Kidney tubule cell (primary cell): ENCODE measurements at regions not wholly inside any gene's neighbourhood (a gene's known extent, or its start where the extent isn't known, plus 50 kb on each side); places are given as distances from the start of the nearest gene placed in this dataset.

ENCODE experiments used
- DNase-seq: peaks from one replicate; pipeline ENCODE4 v3.0.0-alpha.2; 2018; ENCODE audit warnings: low spot score

DNA sequence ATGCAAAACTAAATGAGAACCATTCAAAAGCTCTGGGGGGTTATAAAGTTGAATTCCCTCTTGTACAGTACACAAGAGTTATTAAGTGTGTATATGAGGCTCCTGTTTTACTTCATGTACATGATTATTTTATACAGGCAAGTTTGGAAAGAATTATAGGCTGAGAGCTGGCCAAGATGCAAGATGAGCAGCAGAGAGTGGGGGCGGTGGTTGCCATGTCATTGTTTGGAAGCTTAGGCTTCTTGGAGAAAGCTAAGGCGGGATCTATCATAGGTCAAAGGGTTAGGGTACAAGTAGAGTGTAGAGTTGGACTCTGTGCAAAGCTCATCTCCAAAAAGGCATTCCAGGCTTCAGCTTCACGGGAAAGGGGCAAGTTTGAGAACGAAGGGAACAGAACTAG lies 297.1 kb upstream of the TBX3 start:
- no peak for DNase-seq

DNA sequence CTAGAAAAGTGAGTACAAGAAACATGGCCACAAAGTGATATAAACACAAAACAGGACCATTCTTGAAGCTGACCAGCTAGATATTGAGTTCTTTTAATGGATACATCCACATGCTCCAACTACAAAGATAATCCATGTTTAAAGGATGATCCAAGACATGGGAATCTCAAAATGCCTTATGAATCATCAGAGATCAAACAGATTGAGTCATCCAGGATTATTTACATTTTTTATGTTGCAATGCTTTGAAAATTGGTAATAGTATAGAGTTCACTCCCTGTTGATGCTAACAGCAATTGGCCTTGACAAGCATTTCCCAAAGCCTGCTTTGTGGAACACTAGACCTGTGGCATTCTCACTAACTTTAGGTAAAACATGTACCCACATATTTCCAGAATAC lies 293.0 kb upstream of the TBX3 start:
- DNase-seq, result no peak

DNA sequence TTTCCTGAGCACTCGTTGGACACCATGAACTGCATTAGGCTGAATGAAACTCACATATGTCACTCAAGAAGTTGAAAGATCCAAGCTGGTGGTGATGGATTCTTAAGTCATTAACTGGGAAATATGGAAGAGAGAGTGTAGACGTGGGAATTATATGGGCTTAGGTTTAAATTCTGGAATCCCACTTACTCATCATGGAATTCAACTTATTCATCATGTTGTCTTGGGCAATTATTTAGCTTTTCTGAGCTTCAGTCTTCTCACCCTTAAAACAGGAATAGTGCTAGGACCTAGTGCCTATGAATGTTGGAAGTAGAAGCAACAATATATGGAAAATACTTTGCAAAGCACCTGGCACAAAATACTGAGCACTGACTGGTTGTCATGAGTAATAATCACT lies 292.4 kb upstream of the TBX3 start:
- no peak for DNase-seq

DNA sequence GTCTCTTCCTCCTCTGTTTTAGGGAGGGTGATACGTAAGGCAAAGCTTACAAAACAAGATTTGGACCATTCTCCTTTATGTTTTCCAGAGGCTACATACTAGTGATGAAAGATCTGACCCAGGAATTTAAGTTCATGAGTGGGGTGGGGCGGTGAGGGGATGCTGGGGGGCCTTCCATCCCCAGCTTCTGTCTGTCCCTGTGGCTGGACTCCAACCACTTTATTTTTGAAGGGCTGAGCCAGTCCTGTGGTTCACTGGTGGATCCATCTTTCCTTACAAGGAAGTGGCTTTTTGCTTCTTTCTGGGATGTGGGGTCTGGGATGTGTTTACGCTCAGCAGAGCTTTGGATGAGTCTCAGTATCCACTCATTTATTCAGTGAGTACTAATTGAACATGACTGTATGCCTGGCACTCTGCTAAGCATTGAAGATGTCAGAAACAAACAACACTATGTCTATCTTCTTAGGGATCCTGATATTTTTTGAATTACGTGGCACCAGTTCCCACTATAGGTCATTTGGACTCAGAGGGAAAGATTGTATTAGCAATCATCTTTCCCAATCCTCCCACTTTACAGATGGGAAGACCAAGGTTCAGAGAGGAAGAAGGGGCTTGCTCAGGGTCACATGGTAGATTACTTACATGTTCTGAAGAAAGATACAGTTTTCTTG lies 291.8 kb upstream of the TBX3 start:
- no peak for DNase-seq

DNA sequence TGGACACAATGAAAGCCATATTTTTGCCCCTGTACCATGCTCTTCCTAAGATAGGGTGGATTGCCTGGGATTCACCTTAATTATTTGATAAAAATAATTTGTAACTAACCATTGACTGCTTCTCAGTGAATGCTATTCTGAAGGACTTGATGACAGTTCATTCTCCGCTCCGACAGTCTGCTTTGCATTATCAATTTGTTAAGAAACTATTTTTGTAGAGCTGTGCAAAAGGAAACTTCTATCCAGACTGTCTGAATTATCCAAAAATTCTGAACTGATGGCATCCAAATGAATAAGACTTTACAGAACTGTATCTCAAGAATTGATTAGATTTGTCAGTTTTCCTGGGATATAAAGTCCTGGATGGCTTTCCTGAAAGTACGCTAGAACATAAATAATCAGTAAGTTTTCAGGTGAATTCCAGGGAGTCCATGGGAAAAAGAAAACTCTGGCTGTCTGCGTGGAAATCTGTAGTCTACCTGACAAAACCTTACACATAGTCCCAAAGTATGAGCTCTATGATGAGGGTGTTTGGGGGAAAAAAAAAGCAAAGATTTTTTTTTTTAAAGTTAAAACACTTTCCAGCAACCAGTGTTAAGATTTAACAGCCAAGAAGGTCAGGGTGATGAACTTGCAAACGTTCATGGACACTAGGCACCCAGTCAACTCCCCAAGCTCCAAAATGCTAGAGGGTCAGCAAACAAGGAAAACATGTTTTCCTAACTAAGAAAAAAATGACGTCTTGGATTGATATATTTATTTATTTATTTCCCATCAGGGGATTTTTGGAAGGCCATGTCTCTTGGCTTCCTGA lies 291.1 kb upstream of the TBX3 start:
- no peak for DNase-seq

DNA sequence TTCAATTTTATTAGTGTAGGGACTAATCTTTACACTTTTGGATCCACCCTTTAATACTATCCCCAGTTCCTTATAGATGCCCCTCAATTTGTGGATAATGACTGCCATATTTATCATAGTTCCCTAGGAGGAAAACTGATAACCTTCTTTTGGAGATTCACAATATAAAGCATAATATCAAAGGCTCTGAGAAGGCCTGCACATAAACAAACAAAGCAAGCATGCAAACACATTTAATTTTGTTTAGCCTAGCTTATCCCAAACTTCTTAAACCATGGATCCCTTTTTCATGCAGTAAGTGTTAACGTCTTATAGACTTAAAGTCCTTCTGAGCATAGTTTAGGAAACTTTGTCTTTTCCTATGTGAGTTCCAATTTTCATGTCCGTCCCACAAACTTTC lies 290.4 kb upstream of the TBX3 start:
- no peak for DNase-seq

DNA sequence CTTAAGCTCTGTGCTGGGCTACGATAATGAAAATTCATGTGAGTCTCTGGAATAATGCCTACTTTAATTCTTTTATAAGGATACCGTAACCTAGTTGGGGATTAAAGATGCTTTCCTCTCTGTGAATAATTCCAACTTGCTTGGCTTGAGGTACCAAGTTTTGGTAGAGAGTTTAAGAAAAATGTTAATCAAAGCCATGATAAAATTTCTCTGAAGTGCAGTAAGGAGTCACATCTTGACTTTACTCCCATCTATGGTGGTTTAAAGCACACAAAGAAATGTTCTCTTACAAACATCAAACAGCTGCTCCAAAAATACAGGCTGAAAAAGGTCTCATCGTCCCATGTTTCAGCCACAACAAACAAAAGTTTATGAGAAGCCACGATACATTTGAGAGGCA lies 284.8 kb upstream of the TBX3 start:
- DNase-seq, result no peak

DNA sequence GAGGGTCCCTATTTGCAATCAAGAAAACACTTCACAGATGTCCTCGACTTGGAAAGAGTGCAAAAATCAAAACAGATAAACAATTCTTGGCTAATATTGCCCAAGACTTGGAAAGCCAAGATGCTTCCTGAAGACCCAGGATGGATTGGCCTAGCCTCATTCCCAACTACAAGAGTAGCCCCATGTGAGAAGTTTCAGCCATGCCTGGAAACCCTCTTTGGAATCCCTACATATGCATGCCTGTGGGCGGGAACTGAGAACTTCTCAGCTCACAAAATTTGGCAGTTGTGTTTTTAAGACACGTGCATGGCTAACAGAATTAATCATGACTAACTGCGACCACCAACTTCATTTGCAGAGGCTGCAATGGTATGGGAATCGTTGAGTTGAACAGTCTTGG lies 283.2 kb upstream of the TBX3 start:
- no peak for DNase-seq

DNA sequence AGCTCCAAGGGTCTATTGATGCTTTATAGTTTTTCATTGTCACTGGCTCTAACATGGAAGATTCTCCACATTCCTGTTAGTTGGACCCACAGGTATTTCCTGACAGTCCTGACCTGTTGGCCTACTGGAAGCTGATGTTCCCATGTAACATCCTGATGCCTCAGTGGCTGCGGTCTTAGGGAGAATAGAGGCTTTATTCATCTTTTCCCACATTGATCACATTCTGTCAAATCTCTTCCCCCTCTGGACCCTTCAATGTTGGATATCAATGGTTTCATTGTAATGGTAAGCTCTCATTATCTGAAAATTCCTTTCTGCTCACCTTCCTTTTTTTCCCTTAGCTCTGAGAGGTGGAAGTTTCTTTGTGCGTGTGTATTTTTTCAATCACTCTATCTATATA lies 280.9 kb upstream of the TBX3 start:
- DNase-seq, result no peak

DNA sequence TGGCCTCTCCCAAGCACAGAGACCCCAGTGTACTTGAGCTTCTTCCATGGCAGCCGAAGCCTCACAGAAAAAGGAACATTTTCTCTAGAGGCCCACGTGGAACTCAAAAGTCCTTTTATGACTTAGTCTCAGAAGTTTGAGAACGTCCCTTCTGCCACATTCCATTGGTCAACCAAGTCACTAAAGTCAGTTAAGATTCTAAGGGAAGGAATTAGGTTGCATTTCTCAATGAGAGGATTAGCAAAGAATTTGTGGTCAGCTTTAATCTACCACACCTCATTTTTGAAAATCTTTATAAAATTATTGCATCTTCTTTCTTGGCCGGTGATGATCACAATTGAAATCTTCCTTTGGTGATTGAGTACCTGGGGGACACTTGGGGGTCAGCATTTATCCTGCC lies 279.9 kb upstream of the TBX3 start:
- DNase-seq, result no peak

DNA sequence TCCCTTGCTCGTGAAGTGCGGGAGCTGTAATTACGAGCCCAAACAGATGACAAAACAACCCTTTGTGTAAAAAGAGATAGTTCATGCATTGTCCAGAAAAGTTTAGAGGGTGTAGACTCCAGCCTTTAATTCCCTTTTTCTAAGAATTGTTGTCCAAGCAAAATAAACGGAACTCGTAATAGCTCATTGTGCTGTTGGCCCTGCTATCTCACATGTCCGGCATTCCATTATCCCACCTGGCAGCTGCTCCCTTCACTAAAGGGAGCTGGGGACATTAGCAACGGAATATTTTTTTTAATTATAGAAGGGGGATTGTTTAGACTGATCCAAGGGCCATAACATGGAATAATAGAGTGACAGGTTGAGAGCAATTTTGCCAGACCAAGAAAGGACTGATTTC lies 277.5 kb upstream of the TBX3 start:
- no peak for DNase-seq

DNA sequence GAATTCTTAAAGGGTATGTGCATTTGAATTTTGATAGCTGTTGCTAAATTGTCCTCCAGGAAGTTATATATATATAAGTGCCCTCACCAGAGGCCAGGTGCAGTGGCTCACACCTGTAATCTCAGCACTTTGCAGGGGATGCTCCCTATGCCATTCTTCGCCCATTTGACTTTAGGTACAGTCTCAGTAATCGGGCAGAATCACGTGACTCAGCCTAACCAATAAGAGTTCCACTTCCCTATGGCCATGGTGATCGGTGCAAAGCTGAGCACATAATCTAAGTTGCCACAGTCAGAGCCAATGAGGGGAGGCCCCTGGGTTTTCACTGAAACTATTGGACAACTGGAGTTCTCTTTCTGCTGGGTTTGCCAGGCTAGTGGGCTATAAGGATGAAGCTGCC lies 274.6 kb upstream of the TBX3 start:
- DNase-seq, result no peak

DNA sequence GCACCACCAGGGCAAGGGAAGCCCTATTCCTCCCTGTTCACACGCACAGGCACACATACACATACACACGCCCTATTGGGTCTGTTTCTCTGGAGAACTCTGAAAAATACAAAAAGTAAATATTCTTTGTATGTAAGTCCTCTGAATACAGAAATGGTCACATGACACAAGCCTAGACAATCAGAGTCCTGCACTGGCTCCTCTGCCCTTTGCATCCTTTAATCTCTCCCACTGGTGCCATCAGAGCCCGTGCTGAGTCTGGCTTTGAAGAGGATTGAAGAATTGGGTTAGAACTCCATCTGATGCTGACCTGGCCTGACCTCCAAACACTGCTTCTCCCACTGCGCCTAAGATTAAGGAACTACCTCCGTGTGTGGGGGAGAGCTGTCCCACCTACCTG lies 273.2 kb upstream of the TBX3 start:
- DNase-seq, result no peak

DNA sequence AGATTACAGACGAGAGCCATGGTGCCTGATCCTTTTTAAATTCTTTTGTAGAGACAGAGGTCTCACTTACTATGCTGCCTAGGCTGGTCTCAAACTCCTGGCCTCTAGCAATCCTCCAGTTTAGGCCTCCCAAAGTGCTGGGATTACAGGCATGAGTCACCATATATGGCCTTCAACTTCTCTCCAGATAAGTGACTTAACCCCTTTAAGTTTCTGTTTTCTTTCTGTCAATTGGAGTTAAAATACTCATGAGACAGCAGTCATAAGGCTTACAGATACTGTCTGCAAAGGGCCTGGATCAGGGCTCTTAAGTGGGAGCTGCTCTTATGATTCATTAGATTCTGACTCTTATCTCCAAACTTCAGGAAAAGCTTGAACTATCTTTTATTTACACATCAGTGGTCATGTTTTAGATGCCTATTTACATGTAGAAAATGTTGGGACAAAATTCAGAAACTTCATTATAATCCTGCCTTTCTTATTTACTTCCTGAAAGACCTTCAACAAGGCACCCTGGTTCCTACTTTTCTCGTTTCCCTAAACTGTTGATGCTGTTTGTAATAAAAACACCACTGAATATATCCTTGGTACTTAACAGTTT lies 271.5 kb upstream of the TBX3 start:
- DNase-seq, result no peak

DNA sequence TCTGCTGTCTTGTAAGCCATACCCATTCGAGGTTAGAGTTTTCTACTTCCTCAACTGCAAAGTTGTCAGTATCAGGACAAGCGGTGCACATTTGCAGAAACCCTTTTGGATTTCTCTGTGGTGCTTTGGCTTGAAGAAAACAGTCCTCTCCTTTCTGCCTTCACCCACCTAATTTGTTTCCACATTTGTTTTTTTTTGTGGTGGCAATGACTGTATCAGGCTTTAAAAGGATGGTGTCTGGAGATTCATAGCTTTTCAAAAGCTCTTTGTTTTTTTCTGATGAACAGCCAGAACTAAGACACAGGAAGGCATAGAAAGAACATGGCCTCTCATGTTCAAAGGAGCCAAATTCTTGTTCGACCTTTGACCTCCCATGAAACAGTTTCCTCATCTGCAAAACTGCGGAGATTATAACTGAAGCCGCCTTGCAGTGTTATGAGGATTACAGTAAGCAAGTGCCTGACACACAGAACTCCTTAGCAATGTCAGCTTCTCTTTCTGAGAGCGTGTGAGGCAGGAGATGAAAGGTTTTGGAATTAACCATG lies 270.6 kb upstream of the TBX3 start:
- no peak for DNase-seq

DNA sequence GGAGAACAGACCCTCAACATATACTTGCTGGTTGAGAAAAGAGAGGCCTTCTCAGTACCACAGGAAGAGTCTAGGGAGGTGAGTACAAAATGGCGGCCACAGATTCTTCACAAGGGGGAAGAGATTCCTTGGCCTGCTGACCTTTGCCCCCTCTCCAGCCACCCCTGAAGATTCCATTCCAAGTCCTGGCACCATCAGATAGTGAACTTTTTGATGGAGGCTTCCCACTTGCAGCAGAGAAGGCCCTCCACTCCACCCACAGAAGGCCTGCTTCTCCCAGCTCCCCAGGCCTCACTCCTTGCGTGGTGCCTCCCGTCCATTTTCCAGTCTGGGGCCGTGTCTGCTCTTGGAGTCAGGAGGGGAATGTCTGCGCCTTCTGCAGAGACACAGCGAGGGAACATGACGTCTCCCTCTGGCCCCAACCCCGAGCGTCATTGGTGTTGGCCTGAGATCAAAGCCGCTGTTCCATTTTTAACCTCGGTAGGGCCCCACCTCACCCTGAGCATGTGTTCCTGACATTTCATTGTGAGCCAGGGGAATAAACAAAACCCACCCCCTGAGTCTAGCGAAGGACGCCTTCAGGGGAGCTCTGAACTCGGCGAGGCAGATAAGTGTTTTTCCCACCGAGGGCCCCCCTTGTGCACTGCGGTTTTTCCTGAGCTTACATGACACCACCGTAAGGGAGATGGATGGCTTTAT lies 268.7 kb upstream of the TBX3 start:
- DNase-seq, result no peak

DNA sequence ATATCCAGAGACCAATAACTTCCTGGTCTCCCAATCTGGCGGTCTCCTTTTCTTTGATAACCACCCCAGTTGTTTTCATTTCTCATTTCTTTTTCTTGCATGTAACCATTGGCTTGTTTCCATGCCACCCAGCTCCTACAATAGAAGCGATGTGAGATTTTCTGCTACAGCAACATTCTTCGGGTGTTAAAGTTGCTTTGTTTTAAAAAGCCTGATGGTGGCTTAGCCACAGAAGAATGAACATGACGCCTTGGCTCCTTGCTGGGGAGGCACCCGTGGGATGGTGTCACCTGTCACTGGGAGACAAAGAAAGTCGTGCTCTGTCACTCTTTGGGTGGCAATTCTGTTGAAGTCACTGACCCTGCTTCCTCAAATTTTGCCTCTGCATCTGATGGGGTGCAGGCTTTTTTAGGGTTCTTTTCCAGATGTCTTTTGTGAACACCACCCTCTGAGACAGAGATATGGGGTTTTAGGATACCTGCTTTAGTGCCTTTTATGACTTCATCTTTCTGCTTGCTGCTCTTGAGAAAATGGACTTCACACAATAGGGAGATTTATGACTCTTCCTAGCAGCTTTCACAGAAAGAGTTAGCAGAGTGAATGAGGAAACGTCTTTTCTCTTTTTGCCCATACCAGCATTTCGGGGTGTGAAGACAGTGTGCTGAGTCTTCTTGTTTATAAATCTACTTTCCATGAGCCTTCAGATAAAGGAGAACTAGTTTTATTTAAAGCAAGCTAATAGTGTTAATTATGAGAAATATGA lies 265.3 kb upstream of the TBX3 start:
- no peak for DNase-seq

DNA sequence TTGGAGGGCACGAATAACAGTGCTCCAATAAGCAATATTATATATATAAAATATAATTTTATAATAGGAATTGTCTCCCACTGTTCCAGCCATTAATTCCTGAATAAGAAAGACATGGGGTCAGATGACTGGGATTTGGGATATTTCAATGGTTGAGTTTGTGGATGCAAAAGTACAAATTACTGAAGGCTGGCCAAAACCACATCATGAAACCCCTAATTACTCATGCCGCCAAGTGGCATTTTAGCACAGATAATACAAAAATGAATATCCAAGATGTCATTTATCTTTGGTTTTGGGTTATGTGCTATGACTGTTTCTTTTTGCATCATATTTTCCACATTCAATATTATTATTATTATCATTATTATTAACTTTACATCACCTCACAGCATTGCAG lies 261.4 kb upstream of the TBX3 start:
- no peak for DNase-seq

DNA sequence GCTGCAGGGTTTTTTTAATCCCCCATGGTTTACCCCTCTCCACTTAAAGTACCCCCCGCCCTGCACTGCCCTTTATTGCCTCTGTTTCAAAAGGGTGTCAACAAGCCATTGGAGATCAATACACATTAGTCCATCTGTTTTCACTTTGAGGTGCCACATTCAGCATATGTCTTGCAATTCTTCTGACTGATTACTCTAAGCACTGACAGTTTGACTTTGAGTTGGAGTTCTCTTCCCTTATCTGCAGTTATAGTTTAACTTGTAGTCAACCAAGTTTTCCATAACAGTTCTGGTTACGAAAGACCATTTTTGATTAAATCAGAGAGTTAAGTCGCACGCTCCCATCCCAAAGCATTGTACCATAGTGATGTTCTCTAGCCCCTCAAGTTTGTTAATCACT lies 260.8 kb upstream of the TBX3 start:
- DNase-seq, result no peak

DNA sequence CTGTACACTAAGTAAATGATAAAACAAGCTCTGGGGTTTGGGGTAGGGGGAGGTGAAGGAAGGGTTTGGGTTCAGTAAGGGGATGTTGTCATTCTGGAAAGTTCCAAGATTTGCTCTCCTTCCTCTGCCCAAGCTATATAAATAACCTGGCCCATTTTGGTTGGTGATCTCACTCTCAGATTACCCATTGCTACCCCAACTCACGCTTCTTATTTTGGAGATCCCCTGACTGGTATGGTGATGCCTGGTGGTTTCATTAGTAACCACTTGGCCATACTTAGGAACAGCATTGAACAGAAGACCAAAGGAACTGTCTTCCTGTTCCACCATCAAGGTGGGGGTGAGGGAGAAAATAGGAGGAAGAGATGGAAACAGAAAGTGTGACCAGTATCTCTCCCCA lies 259.6 kb upstream of the TBX3 start:
- DNase-seq, result no peak

DNA sequence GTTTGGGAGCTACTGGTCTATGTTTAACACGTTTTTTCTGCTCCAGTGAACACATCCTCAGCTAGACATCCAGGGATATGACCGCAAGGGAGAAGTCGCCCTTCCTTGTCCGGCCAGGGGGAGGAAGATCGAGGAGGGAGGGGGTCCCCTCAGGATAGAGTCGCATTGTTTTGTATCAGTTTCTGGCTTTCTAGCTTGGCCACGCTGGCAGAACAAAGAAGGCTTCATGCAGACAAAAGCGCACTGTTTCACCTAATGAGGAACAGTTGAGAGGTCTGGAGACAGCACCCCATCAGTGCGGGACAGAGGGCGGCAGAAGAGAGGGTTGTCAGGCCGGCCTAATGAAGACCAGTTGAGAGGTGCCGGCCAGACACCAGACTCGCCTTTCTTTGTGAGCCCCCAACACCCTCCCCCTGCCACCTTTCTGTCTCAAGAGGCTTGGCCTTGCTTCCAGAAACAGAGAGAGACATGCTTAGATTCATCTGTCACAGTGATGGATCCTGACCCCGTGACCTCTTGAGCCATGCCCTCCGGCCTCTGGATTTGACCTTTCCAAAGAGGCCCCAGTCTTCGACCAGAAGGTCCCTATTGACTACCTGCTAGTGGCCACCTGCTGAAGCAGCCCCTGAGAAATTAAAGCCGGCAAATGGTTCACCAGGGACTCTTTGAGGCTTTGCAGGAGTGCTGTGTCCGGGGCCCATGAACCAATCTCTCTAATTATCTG lies 254.7 kb upstream of the TBX3 start:
- no peak for DNase-seq
